RWPE1 (cell line): ENCODE measurements at regions not wholly inside any gene's neighbourhood (a gene's known extent, or its start where the extent isn't known, plus 50 kb on each side); places are given as distances from the start of the nearest gene placed in this dataset.

Experiments
- CTCF ChIA-PET: fragments of 350-600 bp; sonication (Branson Sonifier 250); formaldehyde crosslinking; extraction: SDS; loops from one replicate; lab custom pipeline; 2021; lab: Yijun Ruan, JAX
- POLR2A ChIA-PET: fragments of 400-600 bp; formaldehyde crosslinking; extraction: SDS; loops from one replicate; lab custom pipeline; 2020; ENCODE audit warnings: antibody characterized with exemption; ENCODE audit not compliant: low non-redundant PET; lab: Yijun Ruan, JAX
- DNase-seq: peaks from one replicate; pipeline ENCODE4 v3.0.0; 2012; ENCODE audit warnings: low spot score
- H3K27ac ChIP-seq: fragments of 450-650 bp; 2 replicates; pipeline ENCODE4 v1.5.1; 2017
- CTCF ChIP-seq: fragments of 450-650 bp; conservative IDR thresholded peaks from 2 replicates; pipeline ENCODE4 v1.5.1; 2017; ENCODE audit warnings: low read depth, mild to moderate bottlenecking

GRCh38 chr6:94124333-94124732 lies 705.0 kb upstream of the EPHA7 start:
- POLR2A ChIA-PET: no interaction called here
- TF ChIP-seq CTCF: no peak

GRCh38 chr6:94121094-94121493 lies 701.7 kb upstream of the EPHA7 start:
- no peak for TF ChIP-seq CTCF
- ChIA-PET CTCF (interaction anchor here (0.7 kb wide), 1 partner anchor 243 kb away, joined by 5 read pairs; no protein-coding TSS in a partner anchor), POLR2A (no interaction called here)
- no peak overlapping the region for H3K27ac ChIP-seq
- no peak for DNase-seq

More at GRCh38 chr6:94124333-94124732, 705.0 kb upstream of the EPHA7 start:
- CTCF ChIA-PET: no interaction called here
- H3K27ac ChIP-seq: no peak overlapping the region
- no peak for DNase-seq

- no peak for TF ChIP-seq CTCF
- ChIA-PET POLR2A (no interaction called here), CTCF (no interaction called here)
- no peak overlapping the region for H3K27ac ChIP-seq
- no peak for DNase-seq
These were observed 679.7 kb upstream of the EPHA7 start for GRCh38 chr6:94099072-94099471.

GRCh38 chr6:94095961-94096360 lies 676.6 kb upstream of the EPHA7 start:
- H3K27ac ChIP-seq: no peak overlapping the region
- CTCF ChIA-PET: no interaction called here
- POLR2A ChIA-PET: no interaction called here
- TF ChIP-seq CTCF: no peak
- no peak for DNase-seq

- no peak for TF ChIP-seq CTCF
- DNase-seq: no peak
- ChIA-PET CTCF (interaction anchor here (0.5 kb wide), 1 partner anchor 83 kb away, joined by 3 read pairs; no protein-coding TSS in a partner anchor), POLR2A (no interaction called here)
- no peak overlapping the region for H3K27ac ChIP-seq
These were observed 670.6 kb upstream of the EPHA7 start for GRCh38 chr6:94089941-94090340.

GRCh38 chr6:94088870-94089269 lies 669.5 kb upstream of the EPHA7 start:
- no peak for DNase-seq
- TF ChIP-seq CTCF: no peak
- H3K27ac ChIP-seq: no peak overlapping the region
- POLR2A ChIA-PET: no interaction called here
- CTCF ChIA-PET: no interaction called here
